ENCODE measurements at regions not wholly inside any gene's neighbourhood (a gene's known extent, or its start where the extent isn't known, plus 50 kb on each side); places are given as distances from the start of the nearest gene placed in this dataset.
A peak's percentile ranks its signal among the peaks of the same experiment; 100 is the strongest.

DNA sequence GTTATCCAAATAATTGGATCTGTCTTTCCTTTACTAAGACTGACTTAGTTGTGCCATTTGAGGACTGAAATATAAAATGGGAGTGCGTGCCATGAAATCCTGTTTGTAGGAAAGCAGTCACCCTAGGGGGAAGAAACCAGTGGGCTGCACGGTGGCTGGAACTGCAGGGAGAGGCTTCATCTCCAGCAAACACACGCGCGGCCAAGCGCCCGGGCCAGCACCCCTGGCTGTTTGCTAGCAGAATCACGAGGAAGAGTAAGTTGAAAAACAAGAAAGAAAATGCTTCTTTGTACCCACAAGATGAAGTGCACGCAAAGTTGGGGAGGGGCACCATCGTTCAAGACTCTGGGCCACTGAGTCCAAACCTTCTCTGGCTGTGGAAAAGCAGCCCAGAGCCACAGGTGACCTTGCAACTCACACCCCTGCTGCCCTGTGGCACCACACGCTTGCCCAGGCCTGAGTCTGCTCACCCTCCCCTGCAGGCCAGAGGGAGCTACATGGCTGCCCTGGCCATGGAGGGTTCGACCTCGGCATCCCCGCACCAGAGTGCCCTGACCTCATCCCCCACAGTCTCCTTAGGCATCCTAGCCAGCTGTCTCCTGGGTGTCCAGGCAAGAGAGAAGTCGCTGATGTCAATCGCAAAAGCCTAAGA, 55.2 kb downstream of the IRX2 start:
- DNase-seq (ENCODE audit: low read depth) = no peak

DNA sequence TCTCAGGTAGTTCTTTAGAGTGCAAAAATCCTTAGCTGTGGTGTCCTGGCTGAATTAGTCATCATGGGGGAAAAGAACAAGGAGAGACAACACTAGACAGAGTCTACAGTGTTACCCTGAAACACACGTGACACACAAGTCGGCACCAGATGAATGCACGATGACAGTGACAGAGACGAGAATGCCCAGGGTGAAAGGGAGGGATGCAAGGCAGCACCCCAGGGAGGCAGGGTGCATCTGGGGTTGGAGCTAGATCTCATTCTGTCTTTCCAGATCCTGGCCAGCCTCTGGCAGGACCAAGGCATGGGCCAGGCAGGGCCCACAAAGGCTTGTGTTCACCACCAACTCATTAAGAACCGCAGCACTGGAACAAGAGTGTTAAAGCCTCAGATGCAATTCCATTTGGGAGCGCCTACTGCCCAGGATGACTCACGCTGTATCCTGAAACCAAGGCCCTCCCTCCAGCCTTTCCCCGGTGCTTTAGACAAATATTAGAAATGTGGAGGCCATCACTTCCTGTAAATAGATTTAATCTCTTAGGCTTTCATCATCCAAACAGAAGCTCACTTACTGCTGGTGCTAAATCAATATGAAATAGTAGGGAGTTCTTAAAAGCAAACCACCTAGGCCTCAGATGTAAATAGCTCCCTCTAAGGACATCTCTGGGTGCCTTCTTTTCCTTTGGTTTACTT, 56.1 kb downstream of the IRX2 start:
- DNase-seq (ENCODE audit: low read depth) = peak; percentile 76

DNA sequence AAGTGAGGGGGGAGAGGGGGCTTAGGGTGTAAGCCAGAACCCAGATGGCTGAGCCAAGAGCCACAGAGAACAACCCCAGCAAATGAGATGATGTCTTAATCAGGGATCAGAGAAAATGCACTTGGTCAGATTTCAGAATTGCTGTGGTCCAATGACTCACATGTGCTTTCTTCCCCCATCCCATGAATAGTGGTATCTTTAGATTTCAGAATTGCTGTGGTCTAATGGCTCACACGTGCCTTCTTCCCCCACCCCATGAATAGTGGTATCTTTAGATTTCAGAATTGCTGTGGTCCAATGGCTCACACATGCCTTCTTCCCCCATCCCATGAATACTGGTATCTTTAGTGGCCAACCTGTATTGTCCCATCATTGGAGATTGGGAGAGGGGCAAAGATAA, 59.9 kb downstream of the IRX2 start:
- DNase-seq (ENCODE audit: low read depth) = no peak

DNA sequence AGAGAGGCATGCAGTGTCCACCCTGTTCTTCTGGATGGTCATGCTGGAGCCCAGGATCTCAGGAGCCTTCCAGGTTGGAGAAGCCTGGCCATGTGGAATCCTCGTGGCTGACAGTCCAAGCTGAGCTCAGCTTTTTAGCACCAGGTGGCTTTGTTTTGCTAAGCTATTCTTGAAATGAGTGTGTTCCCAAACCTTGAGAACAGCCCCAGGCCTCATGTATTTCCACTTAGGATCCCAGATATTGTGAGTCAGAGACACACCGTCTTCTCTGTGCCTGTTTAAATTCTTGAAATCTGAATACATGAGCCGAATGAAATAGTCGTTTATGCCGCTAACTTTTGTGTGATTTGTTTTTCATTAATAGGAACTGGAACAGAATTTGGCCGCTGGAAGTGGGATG, 61.2 kb downstream of the IRX2 start:
- no peak for DNase-seq (ENCODE audit: low read depth)

DNA sequence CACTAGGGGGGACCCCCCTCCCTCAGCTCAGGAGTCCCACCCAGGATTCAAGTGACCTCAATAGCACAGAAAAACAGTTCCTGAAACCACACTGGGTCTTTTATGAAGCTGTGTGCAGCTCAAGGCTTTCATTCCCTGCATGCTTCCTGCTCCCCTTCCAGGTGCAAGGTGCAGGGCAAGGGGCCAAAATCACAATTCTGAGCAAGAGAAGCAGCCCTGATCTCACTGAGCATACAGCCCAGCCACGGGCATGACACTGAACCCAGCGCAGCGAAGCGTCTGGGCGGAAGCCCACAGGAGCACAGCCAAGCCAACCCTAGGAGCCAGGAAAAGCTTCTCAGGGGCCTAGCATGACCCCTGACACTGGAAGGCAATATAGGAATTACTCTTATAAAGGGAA, 62.9 kb downstream of the IRX2 start:
- no peak for DNase-seq (ENCODE audit: low read depth)

DNA sequence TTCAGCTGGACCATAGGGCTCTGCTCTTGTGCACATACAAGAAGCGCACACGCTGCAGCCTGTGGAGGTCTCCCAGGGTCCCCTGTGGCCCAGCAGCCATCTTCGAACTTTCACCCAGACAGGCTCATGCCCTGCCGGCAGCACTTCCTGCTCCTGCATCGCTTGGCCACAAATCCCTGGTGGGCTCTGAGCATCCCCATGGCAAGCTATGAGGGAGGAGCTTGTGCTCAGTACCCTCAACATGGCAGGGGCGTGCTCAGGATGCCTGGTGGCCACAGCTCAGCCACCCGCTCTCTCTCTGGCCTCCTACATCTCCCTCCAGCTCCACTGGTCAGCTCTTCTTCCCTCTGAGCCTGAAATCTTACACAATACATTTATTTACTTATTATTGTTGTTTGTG, 63.7 kb downstream of the IRX2 start:
- DNase-seq (ENCODE audit: low read depth) = no peak

DNA sequence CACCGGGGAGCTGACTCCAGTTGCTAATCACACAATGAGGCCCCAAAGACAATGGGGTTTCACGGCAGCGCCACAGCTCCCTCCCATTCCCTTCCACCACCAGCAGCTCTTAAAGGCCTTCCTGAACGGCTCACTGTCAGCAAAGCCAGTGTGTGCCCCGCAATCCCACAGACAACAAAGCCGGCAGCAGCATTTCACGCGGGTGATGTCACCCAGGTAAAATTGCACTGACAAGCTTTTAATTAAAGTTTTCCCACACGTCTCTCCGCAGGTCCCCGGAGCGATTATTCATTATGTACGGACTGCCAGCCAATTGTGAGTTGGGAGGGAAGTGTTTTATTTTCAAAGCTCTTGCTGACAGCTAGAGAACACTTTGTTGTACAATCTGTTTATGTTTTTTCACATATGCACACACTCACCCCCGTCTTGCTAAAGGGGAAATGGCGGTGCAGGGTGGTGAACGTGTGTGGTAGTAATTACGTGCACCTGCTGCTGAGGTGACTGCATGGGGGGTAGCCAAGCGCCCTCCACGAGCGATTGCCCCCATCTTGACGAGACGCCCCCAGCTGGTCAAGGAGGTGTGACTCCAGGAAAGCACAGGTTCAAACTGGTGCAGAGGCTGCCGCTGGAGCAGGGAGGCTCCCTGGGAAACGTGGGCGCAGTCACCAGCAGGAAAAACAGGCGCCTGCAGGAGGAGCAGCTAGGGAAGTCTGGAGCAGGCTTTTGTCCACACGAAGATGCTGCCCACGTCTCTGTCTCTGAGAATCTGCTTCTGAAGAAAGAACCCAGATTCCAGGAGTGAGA, 65.0 kb downstream of the IRX2 start:
- DNase-seq (ENCODE audit: low read depth) = no peak

DNA sequence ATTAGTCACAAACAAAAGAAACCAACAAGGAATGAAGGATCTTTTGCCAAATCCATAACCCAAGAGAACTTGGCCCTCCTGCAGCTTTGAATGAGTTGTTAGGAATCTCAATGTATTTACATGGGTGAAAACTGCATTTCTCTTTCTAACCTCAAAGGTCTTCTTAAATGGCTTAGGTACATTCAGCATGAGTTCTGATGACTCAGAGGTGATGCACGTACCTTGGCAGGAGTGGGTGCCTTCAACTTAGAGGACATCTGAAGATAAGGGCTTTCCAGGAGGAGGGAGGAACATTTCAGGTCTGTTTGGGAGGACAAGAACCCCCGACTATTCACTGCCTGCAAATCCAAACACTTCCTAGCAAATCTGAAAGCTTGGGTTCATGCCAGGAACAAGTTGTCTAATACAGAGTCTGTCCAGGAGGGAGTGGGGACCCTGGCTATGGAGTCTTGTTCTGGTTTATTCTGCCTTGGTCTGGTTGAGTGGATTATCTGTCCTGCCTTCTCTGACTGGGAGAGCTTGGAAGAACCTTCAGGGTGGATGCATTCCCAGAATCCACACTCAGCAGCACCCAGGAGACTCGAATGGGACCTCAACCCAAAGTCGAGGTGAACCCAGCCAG, 65.7 kb downstream of the IRX2 start:
- DNase-seq (ENCODE audit: low read depth) = peak; percentile 66

DNA sequence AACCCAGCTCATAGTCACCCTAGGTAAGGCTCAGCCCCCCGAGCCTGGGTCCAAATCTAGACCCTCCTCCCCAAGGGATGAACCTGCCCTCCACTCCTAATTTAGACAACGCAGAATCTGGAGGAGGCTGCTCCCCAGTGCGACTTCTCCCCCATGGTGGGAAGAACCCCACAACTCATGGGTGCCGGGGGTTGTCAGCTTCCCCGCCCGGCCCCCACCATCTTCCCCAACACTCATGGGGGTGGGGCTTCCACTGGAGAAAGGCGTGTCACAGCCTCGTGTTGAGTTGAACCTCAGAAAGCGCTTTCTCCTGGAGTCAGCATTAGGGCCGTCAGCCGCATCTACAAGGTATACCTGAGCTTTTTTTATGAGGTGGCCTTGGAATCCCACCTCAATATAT, 66.9 kb downstream of the IRX2 start:
- DNase-seq (ENCODE audit: low read depth) = no peak

DNA sequence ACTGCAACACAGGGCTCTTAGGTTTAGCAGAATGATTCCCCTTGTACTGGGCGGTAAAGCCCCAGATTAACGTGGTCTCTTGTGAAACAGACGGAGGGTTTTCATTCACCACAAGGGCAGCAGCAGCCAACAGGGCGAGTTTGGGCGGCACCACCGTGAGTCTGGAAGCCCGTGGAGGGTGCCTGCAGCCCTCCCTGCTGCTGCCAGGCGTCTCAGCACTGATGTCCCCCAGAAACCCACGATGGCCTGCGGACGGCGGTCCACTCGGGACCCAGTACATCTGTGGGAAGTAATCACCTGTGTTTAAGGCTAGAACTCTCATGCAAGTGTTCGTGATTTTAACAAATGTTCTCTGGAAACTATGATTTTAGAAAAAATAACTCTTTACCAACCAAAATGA, 67.8 kb downstream of the IRX2 start:
- no peak for DNase-seq (ENCODE audit: low read depth)

DNA sequence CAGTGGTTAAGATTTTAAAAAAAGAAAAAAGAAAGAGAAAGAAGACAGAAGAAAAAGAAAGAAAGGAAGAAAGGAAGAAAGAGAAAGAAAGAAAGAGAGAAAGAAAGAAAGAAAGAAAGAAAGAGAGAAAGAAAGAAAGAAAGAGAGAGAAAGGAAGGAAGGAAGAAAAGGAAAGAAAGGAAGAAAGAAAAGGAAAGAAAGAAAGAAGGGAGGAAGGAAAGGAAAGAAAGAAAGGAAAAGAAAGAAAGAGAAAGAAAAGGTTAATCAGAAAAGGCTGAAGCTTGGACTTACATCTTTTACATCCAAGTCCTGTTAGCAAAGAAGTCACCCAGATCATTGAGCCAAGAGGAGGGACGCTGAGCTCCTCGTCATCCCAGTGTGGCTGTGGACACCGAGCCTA, 70.0 kb downstream of the IRX2 start:
- DNase-seq (ENCODE audit: low read depth) = no peak

DNA sequence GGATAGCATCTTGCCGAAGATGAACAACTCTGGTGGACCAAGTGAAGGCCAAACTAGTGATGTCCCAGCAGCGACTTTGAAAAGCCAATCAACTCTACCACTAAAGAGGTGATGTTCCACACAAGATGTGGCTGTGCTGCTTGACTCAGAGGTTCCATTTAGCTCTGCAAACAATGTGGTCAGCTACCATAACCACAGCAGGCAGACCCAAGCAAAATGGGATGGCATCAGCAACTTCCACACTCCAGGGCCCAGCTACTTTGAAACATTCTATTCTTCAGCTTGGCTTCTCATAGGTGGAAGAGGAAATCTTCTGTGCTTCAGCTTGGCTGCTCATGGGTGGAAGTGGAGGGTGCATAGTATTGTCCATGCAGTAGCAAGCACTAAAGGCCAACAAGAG, 70.5 kb downstream of the IRX2 start:
- peak; percentile 31 for DNase-seq (ENCODE audit: low read depth)

DNA sequence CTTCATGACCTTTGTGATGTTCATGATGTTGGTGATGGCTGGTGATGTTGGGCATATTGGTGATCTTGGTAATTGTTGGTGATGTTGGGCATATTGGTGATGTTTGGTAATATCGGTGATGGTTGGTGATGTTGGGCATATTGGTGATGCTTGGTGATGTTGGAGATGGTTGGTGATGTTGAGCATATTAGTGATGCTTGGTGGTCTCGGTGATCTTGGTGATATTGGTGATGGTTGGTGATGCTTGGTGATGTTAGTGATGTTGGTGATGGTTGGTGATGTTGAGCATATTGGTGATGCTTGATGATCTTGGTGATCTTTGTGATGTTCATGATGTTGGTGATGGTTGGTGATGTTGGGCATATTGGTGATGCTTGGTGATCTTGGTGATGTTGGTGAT, 73.8 kb downstream of the IRX2 start:
- no peak for DNase-seq (ENCODE audit: low read depth)

DNA sequence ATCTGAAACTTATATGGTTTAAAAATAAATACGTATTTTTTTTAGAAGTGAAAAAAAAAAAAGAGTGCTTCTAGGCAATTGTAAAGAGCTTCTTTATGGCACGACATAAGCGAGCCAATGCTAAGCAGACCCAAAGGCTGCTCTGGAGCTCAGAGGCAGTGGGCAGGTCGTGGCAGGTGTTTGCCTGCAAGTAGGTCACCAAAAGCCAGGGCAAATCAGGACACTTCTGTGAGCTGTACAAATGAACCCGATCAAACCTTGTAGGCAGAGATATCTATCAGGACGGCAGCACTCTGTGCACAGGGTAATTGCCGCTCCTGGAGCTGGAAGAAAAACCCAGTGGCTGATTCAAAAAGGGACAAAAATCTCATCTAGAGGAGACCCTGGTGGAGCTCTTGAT, 75.9 kb downstream of the IRX2 start:
- DNase-seq (ENCODE audit: low read depth) = no peak

DNA sequence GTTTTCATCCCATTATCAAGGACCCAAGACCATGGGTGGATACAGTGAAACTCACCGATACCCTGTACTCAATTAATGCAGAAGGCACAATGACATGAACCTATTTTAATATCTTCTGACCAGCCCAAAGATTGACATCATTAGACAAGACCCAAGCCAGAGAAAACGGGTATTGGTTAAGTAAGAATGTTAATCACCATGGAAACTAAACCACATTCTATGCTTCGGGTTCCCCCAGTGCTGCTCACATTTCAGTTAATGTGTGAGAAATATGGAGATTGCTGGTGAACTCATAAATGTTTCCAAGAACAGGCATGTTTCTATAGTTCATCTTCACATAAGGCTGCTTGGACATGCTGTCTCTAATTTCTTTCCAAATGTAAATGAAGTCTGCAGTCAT, 77.0 kb downstream of the IRX2 start:
- DNase-seq (ENCODE audit: low read depth) = no peak

DNA sequence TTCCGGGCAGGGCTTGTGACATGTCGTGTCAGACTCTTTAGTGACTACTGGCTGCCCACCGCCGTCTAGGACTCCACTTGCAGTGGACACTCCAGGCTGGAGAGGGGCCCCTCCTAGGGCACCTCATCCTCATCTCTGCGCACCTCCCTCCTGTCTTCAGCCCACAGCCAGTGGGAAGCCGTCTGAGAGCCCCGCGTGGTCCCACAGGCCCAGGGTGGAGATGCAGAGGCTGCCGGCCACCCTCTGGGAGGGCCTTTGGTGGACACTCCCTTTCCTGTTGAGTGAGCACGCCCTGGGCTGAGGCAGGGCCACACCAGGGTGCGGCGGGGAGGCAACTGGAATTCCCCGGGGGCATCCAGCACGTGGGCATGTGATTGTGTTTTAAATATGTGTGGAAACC, 80.5 kb downstream of the IRX2 start:
- DNase-seq (ENCODE audit: low read depth) = no peak

DNA sequence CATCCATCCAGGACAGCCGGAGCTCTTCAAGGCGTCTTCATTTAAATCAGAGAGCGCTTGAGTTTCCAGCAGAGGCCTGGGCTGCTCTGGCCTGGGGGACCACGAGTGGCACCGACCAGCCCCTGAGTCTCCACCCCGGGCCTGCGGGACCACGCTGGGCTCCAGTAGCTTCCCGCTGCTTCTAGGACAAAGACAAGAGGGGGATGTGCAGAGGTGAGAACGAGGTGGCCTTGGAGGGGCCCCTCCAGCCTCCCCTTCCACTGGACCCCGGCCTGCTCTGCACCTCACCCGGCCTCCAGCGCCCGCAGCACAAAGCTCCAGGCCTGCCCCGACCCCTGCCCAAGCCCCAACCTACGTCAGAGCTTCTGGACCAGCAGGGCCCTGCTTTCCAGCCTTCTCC, 81.6 kb downstream of the IRX2 start:
- DNase-seq (ENCODE audit: low read depth) = no peak

DNA sequence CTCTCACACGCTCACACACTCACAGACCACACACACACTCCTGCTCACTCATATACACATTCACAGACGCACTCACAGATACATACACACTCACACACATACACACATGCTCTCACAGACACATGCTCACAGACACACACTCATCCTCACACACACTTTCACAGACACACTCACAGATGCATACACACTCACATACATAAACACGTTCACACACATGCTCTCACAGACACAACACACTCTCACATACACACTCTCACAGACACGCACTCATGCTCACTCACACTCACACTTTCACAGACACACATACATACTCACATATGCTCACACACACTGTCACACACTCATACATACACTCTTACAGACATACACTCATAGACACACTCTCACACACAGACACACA, 82.2 kb downstream of the IRX2 start:
- no peak for DNase-seq (ENCODE audit: low read depth)

DNA sequence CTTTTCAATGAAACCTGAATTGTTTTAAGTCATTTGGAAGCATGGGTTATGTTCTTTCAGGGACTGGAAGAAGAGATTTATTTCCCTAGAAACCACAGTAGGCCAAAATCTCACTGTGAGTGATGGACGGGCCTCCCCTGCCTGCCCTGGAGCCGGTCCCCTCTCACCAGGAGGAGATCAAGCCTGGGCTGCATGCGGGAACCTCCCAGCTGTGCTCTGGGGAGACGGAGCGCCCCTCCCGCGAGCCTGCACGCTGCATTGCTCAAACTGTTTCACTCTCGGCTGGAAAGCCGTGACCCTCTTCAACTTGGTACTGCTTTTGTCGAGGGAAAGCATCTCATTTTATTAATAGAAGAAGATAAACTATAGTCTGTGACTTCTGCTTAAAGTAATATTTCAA, 85.4 kb downstream of the IRX2 start:
- DNase-seq (ENCODE audit: low read depth) = no peak

DNA sequence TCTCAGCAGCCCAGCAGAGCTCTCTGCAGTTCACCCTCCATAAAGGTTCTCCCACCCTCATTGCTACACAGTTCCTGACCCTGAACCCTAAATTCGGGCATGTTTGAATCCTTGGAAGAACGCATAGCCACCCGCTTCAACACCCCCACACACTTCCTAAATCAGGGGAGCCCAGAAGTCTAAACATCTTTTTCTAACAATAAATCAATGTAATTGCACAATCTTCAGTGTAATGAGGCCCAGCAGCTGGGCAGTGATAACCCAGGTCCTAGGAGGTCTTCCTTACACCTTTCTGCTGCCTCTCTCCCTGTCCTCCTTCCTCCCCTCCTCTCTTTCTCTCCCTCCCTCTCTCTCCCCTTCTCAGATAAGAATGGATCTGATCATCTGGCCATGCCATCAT, 88.0 kb downstream of the IRX2 start:
- no peak for DNase-seq (ENCODE audit: low read depth)

DNA sequence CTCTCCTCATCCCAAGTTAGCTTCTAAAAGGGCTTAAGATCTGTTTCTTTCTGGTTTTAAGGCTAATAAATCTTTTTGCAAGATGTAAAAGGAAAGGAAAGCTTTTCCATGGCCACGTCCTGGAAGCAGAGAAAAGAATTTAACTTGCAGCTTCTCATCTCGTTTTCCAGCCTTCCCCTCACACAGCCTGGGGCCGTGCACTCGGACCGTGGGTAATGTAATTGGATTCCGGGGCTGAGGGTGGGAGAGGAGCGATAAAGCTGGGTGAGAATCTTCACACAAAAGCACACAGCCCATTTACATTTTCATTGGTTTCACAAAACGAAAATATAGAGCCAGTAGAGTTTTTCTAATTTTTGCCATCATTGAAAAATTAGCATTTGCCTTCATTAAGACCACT, 91.2 kb downstream of the IRX2 start:
- DNase-seq (ENCODE audit: low read depth) = no peak

DNA sequence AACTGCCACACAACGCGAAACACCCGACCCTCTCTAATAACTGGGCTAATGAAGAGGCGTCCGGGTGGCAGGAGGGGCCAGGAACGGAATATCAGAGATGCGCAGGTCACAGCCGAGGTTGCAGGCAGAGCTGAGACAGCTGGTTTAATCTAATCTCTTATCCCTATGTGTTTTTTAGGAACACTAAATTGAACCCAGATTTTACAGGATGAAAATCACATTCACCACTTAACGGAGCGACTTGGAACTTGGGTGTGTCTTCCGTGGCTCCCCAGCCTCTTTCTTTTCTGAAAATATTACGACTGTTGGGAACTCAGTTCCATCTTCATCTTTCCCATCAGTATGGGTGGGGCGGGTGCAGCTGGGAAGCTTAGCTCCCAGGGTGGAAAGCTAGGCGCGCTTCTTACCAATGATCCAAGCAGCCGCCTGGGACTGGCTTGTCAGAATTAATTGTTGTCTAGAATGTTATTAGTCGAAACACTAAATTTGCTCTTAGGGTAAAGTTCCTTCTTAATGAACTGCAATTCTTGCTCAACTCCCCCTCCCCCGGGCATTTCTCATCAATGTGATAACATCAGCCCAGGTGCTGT, 92.5 kb downstream of the IRX2 start:
- DNase-seq (ENCODE audit: low read depth) = no peak

Data from HT1080 (cell line).